Caki2 (cell line): ENCODE measurements at regions not wholly inside any gene's neighbourhood (a gene's known extent, or its start where the extent isn't known, plus 50 kb on each side); places are given as distances from the start of the nearest gene placed in this dataset.
"Not testable (repeated sequence)": the region's sequence is repeated elsewhere in the genome, so short reads cannot be mapped to it uniquely, and the experiment has no call there.

ENCODE experiments used
- DNase-seq: peaks from one replicate; pipeline ENCODE4 v3.0.0-alpha.2; 2015; ENCODE audit warnings: low read depth
- in situ Hi-C: cut with HindIII; loops from 2 replicates; pipeline ENCODE4 v1.10.0; 2016; ENCODE audit warnings: low sequenced_read_pairs, low pct_unique_long_range_greater_than_20kb, mixed read lengths

- in situ Hi-C loops = no loop called here
- no peak for DNase-seq
These were observed 753.4 kb upstream of the DEFB115 start for GRCh38 chr20:30503992-30504570.

GRCh38 chr20:30505566-30505965 lies 751.9 kb upstream of the DEFB115 start:
- in situ Hi-C loops = no loop called here
- DNase-seq = no peak

- no peak for DNase-seq
- in situ Hi-C loops = no loop called here
These were observed 751.4 kb upstream of the DEFB115 start for GRCh38 chr20:30506100-30506499.

GRCh38 chr20:30508382-30508781 lies 749.1 kb upstream of the DEFB115 start:
- in situ Hi-C loops, DNase-seq: not testable (repeated sequence)

- in situ Hi-C loops = no loop called here
- no peak for DNase-seq
These were observed 746.0 kb upstream of the DEFB115 start for GRCh38 chr20:30511322-30512030.

GRCh38 chr20:30513050-30513628 lies 744.3 kb upstream of the DEFB115 start:
- no peak for DNase-seq
- in situ Hi-C loops = no loop called here

- in situ Hi-C loops, DNase-seq: not testable (repeated sequence)
These were observed 741.5 kb upstream of the DEFB115 start for GRCh38 chr20:30515915-30516314.

- in situ Hi-C loops, DNase-seq: not testable (repeated sequence)
These were observed 738.6 kb upstream of the DEFB115 start for GRCh38 chr20:30518906-30519305.

GRCh38 chr20:30521686-30522415 lies 735.6 kb upstream of the DEFB115 start:
- in situ Hi-C loops, DNase-seq: not testable (repeated sequence)

- DNase-seq, in situ Hi-C loops: not testable (repeated sequence)
These were observed 733.3 kb upstream of the DEFB115 start for GRCh38 chr20:30524155-30524554.

GRCh38 chr20:30524761-30525160 lies 732.7 kb upstream of the DEFB115 start:
- DNase-seq, in situ Hi-C loops: not testable (repeated sequence)

- DNase-seq, in situ Hi-C loops: not testable (repeated sequence)
These were observed 723.8 kb upstream of the DEFB115 start for GRCh38 chr20:30533653-30534052.

- in situ Hi-C loops, DNase-seq: not testable (repeated sequence)
These were observed 720.0 kb upstream of the DEFB115 start for GRCh38 chr20:30537459-30537858.

- DNase-seq, in situ Hi-C loops: not testable (repeated sequence)
These were observed 717.0 kb upstream of the DEFB115 start for GRCh38 chr20:30540330-30541069.

- in situ Hi-C loops, DNase-seq: not testable (repeated sequence)
These were observed 706.2 kb upstream of the DEFB115 start for GRCh38 chr20:30551236-30551635.

GRCh38 chr20:30556797-30557196 lies 700.7 kb upstream of the DEFB115 start:
- in situ Hi-C loops, DNase-seq: not testable (repeated sequence)

- in situ Hi-C loops, DNase-seq: not testable (repeated sequence)
These were observed 692.4 kb upstream of the DEFB115 start for GRCh38 chr20:30565086-30565485.

GRCh38 chr20:30569867-30570266 lies 687.6 kb upstream of the DEFB115 start:
- in situ Hi-C loops, DNase-seq: not testable (repeated sequence)
